ENCODE measurements at regions not wholly inside any gene's neighbourhood (a gene's known extent, or its start where the extent isn't known, plus 50 kb on each side); places are given as distances from the start of the nearest gene placed in this dataset.
"Not testable (repeated sequence)": the region's sequence is repeated elsewhere in the genome, so short reads cannot be mapped to it uniquely, and the experiment has no call there.

GRCh38 chr14:98186140-98186539, 1085.9 kb downstream of the BCL11B start:
- no peak for DNase-seq (ENCODE audit: low read depth)

GRCh38 chr14:98187281-98187680, 1084.7 kb downstream of the BCL11B start:
- no peak for DNase-seq (ENCODE audit: low read depth)

GRCh38 chr14:98189062-98189461, 1082.9 kb downstream of the BCL11B start:
- DNase-seq (ENCODE audit: low read depth), result no peak

GRCh38 chr14:98189511-98189910, 1082.5 kb downstream of the BCL11B start:
- DNase-seq (ENCODE audit: low read depth), result no peak

GRCh38 chr14:98189944-98190343, 1082.1 kb downstream of the BCL11B start:
- DNase-seq (ENCODE audit: low read depth), result no peak

- no peak for DNase-seq (ENCODE audit: low read depth)
These were observed 1079.1 kb downstream of the BCL11B start for GRCh38 chr14:98192946-98193345.

DNA sequence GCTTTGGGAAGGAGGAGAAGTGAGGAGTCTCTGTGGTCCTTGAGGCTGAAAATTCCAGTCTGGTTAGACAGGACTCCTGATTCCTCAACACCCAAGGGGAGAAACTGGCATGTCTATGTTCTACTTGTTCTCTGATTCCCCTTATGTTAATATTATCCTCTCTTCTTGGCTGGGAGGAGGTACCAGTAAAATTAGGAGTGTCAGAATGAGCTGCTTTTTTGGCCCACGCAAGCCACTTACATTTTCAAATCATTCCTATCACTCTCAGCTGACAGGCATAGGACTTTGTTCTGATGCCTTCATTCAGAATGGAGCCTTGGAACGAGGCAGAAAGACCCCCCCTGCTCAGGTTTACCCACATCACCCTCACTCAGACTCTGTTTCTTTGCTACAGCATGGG, 1077.2 kb downstream of the BCL11B start:
- no peak for DNase-seq (ENCODE audit: low read depth)

DNA sequence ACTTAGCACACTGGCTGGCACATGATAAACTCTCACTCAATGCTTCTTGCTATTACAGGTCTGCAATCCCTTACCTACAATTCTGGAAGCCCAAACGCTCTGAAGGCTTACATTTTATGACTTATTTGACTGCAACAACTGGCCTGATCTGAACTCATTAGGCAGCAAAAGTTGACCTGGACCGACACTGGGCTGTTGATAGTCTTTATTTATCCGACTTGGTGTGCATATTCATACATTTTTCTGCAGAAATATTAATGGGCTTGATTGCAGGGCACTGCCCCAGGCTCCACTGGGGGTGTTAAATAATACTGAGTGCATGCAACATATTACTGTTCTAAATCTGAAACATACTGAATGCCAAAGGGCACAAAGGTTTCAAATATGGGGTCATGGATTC, 1076.7 kb downstream of the BCL11B start:
- DNase-seq (ENCODE audit: low read depth), result no peak

DNA sequence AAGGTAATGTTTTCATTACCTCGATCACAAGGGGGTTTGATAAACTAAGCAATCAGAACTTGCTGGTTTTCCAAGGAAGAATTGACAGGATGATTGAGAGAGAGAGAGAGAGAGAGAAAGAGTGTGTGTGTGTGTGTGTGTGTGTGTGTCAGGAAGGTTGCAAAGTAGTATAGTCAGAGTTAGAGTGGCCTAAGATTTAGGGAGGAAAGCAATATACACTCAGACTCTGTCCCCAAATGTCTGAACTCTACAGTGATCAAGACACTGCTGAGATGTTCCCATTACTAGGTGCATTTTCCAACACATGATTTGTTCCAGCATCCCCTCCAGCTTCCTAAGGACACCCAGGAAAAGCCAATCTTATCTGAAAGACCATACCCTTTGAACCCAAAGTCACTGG, 1074.1 kb downstream of the BCL11B start:
- no peak for DNase-seq (ENCODE audit: low read depth)

GRCh38 chr14:98198385-98198784, 1073.6 kb downstream of the BCL11B start:
- no peak for DNase-seq (ENCODE audit: low read depth)

- DNase-seq (ENCODE audit: low read depth), result no peak
These were observed 1071.4 kb downstream of the BCL11B start for GRCh38 chr14:98200601-98201000.

- no peak for DNase-seq (ENCODE audit: low read depth)
These were observed 1068.6 kb downstream of the BCL11B start for GRCh38 chr14:98203421-98203820.

DNA sequence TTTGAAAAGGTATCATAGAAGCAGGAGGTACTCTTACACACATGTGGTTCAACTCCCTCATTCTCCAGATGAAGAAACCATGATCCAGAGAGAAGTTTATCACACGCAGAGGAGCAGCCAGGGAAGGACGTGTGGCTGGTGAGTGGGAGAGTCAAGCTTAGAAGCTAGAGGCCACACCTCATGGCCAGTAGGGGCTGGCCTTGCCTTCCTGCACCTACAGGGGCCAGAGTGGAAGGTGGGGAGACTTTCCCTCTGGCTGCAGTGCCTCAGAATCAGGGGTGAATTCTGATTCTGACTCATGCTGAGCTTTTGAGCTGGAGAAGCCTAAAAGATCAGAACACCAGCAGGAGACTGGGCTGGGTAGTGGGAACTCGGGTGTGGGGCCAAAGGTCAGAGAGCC, 1067.9 kb downstream of the BCL11B start:
- DNase-seq (ENCODE audit: low read depth), result no peak

- no peak for DNase-seq (ENCODE audit: low read depth)
These were observed 1064.6 kb downstream of the BCL11B start for GRCh38 chr14:98207415-98207814.

DNA sequence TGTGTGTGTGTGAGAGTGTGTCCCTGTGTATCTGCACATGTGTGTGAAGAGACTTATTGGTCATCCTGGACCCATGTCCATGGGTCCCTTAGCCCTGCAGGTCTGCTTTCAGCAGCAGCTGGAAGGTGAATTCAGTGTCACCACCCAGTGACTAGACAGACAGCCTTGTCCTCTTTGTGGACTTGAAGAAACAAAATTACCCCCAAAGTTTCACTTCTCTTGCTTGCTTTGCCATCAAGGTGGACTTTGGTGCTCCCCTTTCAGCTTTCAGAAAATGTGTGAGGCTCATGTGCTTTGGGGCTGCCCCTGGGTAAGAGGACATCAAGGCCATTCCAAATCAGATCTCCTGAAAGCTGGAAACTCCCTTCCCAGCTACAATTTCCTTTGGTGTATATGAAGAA, 1063.8 kb downstream of the BCL11B start:
- no peak for DNase-seq (ENCODE audit: low read depth)

- DNase-seq (ENCODE audit: low read depth), result no peak
These were observed 1063.1 kb downstream of the BCL11B start for GRCh38 chr14:98208943-98209342.

DNA sequence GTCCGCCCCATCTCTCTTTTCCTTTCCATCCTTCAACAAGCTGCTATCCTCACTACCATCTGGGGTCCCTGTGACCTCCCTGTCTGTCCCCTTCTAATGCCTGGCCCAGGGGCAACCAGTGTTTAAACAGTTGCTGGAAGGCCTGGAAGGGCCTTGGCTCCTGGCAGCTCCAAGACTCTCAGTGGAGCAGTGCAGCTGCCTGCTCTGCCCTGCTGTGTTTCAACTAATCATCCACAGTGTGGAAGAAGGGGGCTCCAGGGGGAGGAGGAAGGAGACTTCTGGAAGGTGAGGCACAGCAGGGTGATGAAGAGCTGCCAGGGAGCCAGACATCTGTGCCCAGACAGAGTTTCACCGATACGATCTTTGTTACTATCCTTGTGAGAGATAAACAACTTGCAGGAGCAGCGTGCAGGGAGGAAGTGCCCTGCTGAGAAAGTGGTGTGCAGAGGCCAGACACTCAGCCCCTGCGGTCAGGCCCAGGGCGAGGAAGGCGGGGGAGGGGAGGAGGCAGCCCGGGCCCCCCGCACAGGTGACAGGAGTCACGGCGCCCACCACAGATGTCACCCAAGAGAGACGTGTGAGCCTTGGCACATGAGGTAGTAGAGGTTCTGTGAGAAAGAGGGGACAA, 1061.8 kb downstream of the BCL11B start:
- no peak for DNase-seq (ENCODE audit: low read depth)

DNA sequence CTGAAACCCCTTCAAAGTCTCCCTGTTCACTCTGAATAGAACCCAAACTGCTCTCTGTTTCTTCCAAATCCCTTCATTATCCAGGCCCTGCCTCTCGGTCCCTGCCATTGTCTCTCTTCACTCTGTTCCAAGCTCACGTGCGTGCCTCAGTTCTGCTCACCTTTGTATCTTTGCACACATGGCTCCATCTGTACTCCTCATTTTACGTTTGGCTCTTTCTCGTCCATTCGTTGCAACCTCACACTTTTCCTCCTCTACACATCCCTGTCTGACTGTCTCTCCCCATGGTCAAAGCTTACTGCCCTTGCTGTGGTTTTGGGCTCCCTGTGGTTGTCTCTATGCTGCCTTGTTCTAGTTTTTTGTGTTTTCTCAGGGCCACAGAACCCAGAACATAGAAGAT, 1054.5 kb downstream of the BCL11B start:
- DNase-seq (ENCODE audit: low read depth), result no peak

- no peak for DNase-seq (ENCODE audit: low read depth)
These were observed 1053.8 kb downstream of the BCL11B start for GRCh38 chr14:98218218-98218617.

- DNase-seq (ENCODE audit: low read depth), result no peak
These were observed 1052.4 kb downstream of the BCL11B start for GRCh38 chr14:98219638-98220037.

- DNase-seq (ENCODE audit: low read depth), result no peak
These were observed 1048.9 kb downstream of the BCL11B start for GRCh38 chr14:98223106-98223505.

DNA sequence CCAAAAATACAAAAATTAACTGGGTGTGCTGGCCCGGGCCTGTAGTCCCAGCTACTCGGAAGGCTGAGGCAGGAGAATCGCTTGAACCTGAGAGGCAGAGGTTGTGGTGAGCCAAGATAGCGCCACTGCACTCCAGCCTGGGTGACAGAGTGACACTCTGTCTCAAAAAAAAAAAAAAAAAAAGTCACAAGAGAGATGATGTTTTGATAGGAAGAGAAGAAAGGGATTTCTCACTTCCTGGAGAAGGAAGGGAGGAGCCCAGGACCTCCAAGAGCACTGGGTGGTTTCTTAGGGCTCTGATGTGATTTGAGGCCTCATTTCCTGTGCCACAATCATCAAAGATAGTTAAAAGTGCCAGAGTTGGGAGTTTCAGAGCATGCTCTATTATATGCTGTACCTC, 1048.3 kb downstream of the BCL11B start:
- not testable (repeated sequence) for DNase-seq (ENCODE audit: low read depth)

GRCh38 chr14:98226411-98226810, 1045.6 kb downstream of the BCL11B start:
- DNase-seq (ENCODE audit: low read depth), result no peak

DNA sequence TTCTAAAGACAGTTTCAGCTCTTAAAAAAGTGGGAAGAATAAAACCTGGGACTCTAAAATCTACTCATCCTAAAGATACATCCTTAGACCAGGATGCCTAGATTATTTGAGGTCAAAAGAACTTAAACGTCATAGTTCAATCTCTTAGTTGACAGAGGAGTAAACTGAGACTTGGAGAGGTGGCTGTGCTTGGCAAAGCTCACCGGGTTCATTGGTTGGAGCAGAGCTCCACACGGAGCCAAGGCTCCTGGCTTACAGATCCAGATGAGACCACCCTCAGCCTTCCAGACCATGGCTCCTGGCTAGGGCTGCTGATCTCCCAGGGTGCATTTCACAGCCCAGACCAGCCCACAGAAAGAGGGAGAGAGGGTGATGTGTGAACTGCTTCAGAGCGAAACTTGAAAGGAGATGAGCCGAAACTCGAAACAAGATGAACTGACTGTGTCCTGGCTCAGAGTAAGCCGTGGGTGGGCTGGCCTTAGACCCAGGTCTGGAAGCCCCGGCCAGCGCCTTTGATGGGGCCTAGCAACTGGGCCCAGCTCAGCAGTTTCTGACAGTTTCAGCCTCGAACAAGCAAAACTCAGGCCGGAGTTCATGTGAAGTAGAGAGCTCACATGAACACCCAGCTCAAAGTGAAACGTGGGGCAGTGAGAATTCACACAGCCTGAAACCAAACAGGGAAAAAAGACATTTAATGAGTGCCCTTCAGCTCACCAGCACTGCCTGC, 1044.8 kb downstream of the BCL11B start:
- DNase-seq (ENCODE audit: low read depth), result no peak
